ENCODE measurements at regions not wholly inside any gene's neighbourhood (a gene's known extent, or its start where the extent isn't known, plus 50 kb on each side); places are given as distances from the start of the nearest gene placed in this dataset.

DNA sequence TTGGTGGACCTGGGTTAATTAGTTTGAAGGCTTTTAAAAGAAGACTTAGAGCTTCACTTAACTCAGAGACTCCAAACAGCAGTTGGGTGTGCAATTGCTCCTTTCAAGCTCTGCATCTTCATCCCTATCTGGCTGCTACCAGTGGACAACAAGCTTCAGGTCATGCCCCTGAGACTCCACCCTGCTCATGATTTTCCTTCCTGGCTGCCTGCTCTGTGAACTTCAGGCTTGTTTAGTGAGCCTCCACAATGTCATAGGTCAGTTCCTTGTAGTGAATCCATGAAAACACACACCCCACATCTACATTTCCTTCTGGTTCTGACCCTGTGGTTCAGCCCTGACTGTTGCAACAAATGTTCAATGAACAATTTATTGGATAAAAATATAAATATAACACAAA, 61.1 kb upstream of the MARCKS start:
- TF ChIP-seq, protein P1, sequence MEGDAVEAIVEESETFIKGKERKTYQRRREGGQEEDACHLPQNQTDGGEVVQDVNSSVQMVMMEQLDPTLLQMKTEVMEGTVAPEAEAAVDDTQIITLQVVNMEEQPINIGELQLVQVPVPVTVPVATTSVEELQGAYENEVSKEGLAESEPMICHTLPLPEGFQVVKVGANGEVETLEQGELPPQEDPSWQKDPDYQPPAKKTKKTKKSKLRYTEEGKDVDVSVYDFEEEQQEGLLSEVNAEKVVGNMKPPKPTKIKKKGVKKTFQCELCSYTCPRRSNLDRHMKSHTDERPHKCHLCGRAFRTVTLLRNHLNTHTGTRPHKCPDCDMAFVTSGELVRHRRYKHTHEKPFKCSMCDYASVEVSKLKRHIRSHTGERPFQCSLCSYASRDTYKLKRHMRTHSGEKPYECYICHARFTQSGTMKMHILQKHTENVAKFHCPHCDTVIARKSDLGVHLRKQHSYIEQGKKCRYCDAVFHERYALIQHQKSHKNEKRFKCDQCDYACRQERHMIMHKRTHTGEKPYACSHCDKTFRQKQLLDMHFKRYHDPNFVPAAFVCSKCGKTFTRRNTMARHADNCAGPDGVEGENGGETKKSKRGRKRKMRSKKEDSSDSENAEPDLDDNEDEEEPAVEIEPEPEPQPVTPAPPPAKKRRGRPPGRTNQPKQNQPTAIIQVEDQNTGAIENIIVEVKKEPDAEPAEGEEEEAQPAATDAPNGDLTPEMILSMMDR (IDR thresholded peaks at IDR 0.05; ENCODE audit: extremely low read depth in 1 of 2, insufficient read depth in 1 of 2, low read depth in 1 of 2, low read length in 2 of 2): no peak
- TF ChIP-seq MYC (IDR thresholded peaks at IDR 0.05; ENCODE audit: low read depth, low read length) (no peak), GATA2 (IDR thresholded peaks at IDR 0.05; ENCODE audit: insufficient read depth, insufficient read length, low read depth, low read length) (no peak), EZH2 (IDR thresholded peaks at IDR 0.05; ENCODE audit: borderline replicate concordance, low read depth, low read length, severe bottlenecking) (no peak)

Data from endothelial cell of umbilical vein (primary cell).